Coronary artery (tissue), 2 donors: ENCODE measurements at regions not wholly inside any gene's neighbourhood (a gene's known extent, or its start where the extent isn't known, plus 50 kb on each side); places are given as distances from the start of the nearest gene placed in this dataset.

Experiments used
- DNase-seq: peaks from one replicate; pipeline ENCODE4 v3.0.0-alpha.2; 2017; ENCODE audit warnings: low spot score
- H3K27ac ChIP-seq, 2 donors: fragments of 200-600 bp; sonication (generic); one replicate each; pipeline ENCODE4 v1.5.1; 2016 to 2019
- H3K4me3 ChIP-seq: fragments of 200-600 bp; sonication (generic); 2 replicates; pipeline ENCODE4 v1.5.1; 2016; ENCODE audit warnings: mild to moderate bottlenecking, moderate library complexity
- TF ChIP-seq, protein P1 (sequence below): fragments of 200-600 bp; sonication (generic); IDR thresholded peaks from one replicate; pipeline ENCODE4 v1.5.1; 2019; ENCODE audit warnings: antibody characterized with exemption

DNA sequence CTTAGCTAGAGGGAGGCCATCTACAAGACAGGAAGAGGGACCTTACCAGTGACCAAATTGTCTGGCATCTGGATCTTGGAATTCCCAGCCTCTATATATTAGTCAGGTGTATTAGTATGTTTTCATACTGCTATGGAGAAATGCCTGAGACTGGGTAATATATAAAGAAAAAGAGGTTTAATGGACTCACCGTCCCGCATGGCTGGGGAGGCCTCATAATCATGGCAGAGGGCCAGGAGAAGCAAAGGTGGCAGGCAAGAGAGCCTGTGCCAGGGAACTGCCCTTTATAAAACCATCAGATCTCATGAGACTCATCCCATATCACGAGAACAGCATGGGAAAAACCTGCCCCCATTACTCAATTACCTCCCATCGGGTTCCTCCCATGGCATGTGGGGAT lies 500.2 kb downstream of the SHISA9 start:
- Histone ChIP-seq H3K4me3 (no peak overlapping the region), H3K27ac (no peak overlapping the region)
- no peak for DNase-seq
- TF ChIP-seq, protein P1, sequence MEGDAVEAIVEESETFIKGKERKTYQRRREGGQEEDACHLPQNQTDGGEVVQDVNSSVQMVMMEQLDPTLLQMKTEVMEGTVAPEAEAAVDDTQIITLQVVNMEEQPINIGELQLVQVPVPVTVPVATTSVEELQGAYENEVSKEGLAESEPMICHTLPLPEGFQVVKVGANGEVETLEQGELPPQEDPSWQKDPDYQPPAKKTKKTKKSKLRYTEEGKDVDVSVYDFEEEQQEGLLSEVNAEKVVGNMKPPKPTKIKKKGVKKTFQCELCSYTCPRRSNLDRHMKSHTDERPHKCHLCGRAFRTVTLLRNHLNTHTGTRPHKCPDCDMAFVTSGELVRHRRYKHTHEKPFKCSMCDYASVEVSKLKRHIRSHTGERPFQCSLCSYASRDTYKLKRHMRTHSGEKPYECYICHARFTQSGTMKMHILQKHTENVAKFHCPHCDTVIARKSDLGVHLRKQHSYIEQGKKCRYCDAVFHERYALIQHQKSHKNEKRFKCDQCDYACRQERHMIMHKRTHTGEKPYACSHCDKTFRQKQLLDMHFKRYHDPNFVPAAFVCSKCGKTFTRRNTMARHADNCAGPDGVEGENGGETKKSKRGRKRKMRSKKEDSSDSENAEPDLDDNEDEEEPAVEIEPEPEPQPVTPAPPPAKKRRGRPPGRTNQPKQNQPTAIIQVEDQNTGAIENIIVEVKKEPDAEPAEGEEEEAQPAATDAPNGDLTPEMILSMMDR, result no peak

- DNase-seq, result no peak
- TF ChIP-seq, protein P1, result no peak
- Histone ChIP-seq H3K27ac (no peak overlapping the region), H3K4me3 (no peak overlapping the region)
Observed at GRCh38 chr16:13402601-13403000, 501.2 kb downstream of the SHISA9 start.

- no peak for DNase-seq
- Histone ChIP-seq H3K27ac (no peak overlapping the region), H3K4me3 (no peak overlapping the region)
- TF ChIP-seq, protein P1, result no peak
Observed at GRCh38 chr16:13403326-13403725, 501.9 kb downstream of the SHISA9 start.

- H3K4me3 ChIP-seq, result no peak overlapping the region
- TF ChIP-seq, protein P1, result no peak
- H3K27ac ChIP-seq, result no peak overlapping the region
- DNase-seq, result no peak
Observed at GRCh38 chr16:13414154-13414553, 505.8 kb upstream of the ERCC4 start.

GRCh38 chr16:13419589-13419988 lies 500.4 kb upstream of the ERCC4 start:
- TF ChIP-seq, protein P1, result no peak
- no peak overlapping the region for H3K4me3 ChIP-seq
- no peak overlapping the region for H3K27ac ChIP-seq
- no peak for DNase-seq

DNA sequence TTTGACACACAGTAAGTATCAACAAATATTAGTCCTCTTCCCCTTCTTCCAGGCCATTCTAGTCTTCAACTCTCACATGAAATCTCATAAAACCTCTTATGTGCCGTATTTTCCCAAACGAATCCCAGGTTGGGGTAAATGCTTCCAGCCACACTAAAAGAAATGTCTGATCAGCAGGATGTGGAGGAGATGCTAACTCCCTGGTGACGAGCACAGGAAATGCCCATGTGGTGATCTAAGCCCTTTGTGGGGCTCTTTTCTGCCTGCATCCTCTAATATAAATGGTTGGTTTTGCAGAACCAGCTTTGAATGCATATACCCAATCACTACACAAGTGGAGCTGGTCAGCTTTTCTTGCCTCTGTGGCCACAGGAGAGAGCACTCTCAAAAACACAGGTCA lies 498.2 kb upstream of the ERCC4 start:
- TF ChIP-seq, protein P1, result no peak
- Histone ChIP-seq H3K4me3 (no peak overlapping the region), H3K27ac (no peak overlapping the region)
- no peak for DNase-seq

DNA sequence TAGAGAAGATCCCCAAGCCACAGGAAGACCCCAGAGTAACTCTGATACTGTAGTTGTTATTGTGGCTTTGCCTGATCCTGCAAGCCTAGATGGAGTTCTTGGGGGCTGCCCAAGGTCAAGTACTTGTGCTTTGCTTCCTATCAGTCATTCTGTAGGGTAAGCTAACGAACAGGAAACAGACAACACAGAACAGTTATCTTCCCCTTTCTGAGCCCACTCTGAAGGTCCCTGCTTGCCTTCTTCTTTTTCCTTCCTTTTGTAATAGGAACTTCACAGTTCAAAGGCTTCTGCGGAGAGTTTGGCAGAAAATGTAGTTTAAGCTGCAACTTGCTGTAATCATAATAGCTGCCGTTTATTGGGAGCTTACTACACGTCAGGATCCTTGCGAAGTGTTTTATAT lies 494.1 kb upstream of the ERCC4 start:
- H3K4me3 ChIP-seq, result no peak overlapping the region
- TF ChIP-seq, protein P1, result no peak
- no peak overlapping the region for H3K27ac ChIP-seq
- no peak for DNase-seq
